Adrenal gland (tissue), 5 donors: ENCODE measurements at regions not wholly inside any gene's neighbourhood (a gene's known extent, or its start where the extent isn't known, plus 50 kb on each side); places are given as distances from the start of the nearest gene placed in this dataset.

Experiments used
- POLR2A ChIP-seq, 2 donors: fragments of 450-650 bp; IDR thresholded peaks; one replicate each; pipeline ENCODE4 v1.6.1; 2017; ENCODE audit warnings: antibody characterized with exemption in 2 of 2, mild to moderate bottlenecking in 2 of 2, moderate library complexity in 1 of 2
- TF ChIP-seq, protein P1 (sequence below), 6 experiments: fragments of 450-650 bp in 4 of 6; fragments of 200-600 bp in 2 of 6; sonication (generic) in 1 of 6; IDR thresholded peaks; 1 replicate in 5 of 6; 2 replicates in 1 of 6; pipeline versions ENCODE4 v1.5.1 to v1.8.0; 2016 to 2021; ENCODE audit warnings: antibody characterized with exemption in 6 of 6, mild to moderate bottlenecking in 2 of 6, moderate library complexity in 1 of 6
- donor health status: DM: no; HTN: no; CAD: no.

GRCh38 chr15:67005294-67005996 lies 60.0 kb upstream of the SMAD3 start:
- TF ChIP-seq, protein P1, sequence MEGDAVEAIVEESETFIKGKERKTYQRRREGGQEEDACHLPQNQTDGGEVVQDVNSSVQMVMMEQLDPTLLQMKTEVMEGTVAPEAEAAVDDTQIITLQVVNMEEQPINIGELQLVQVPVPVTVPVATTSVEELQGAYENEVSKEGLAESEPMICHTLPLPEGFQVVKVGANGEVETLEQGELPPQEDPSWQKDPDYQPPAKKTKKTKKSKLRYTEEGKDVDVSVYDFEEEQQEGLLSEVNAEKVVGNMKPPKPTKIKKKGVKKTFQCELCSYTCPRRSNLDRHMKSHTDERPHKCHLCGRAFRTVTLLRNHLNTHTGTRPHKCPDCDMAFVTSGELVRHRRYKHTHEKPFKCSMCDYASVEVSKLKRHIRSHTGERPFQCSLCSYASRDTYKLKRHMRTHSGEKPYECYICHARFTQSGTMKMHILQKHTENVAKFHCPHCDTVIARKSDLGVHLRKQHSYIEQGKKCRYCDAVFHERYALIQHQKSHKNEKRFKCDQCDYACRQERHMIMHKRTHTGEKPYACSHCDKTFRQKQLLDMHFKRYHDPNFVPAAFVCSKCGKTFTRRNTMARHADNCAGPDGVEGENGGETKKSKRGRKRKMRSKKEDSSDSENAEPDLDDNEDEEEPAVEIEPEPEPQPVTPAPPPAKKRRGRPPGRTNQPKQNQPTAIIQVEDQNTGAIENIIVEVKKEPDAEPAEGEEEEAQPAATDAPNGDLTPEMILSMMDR (IDR thresholded peaks at IDR 0.05): no peak
- no peak for TF ChIP-seq POLR2A (IDR thresholded peaks at IDR 0.05)
